Hippocampal formation (tissue), 2 donors: ENCODE measurements at regions not wholly inside any gene's neighbourhood (a gene's known extent, or its start where the extent isn't known, plus 50 kb on each side); places are given as distances from the start of the nearest gene placed in this dataset.

Source experiments
- DNase-seq, 2 donors: peaks; one replicate each; lab custom pipeline; 2025; lab: John Stamatoyannopoulos, UW

DNA sequence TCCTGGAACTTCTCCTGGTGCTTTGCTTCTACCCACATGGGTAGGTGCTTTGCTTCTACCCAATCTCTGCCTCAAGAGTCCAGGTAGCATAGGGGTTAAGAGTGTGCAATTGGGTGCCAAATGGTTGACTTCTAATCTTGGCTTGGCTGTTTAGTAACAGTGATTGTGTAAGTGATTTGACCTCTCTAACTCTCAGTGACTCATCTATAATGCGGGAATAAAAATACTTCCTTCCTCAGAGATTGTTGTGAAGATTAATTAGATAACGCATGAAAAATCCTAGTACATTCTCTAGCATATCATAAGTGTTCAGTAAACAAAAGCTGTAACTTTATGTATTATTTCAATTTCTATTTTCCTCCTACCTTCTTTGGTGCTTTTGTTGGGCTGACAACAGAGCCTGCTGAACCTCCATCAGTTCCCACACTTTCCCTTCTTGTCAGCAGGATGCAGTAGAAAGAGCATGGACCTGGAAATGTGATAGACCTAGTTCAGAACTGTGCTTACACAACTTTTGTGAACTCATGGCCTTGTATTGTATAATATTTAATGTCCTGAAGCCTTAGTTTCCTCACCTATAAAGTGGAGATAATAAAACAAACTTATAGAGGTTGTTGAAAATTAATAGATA is 72.9 kb upstream of the SMIM36 start:
- DNase-seq, result no peak

DNA sequence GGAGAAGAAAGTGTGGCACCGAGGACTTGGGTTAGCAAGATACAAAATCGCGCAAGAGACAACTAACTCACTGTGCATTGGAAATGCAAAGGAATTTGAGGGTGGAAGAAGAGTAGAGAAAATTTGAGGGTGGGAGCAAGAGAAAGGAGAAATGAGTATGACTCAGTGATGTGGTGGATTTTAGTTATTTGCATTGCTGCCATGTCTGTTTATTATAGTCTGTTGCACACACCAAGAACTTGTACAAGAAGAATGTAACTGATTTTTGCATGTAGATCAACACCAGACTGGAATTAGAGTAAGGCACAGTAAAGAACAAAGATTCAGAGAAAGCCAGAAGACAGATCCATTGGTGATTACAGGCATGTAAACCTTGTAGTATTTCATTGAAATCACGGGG is 71.6 kb upstream of the SMIM36 start:
- DNase-seq, result no peak

DNA sequence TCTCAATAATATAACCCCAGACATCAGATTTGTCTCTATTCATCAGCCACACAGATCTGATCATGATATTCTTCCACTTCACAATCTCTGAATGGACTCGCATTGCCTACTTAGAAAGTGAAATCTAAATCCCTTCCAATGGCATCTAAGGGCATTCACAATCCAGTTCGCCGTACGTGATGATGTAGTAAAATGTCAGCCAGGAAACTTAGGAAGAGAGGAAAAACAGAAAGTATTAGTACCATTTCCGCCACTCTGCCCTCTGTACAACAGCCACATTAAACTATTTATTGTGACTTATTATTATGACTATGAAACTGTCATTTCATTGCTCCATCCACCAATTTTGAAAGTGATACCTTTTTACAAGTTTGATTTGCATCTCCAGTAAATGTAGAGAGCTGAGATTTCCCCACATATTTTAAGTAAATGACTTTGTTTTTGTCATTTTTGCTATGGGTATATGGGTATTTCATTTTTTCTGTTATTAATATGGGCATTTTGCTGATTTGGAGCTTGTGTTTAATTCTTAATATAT is 69.4 kb upstream of the SMIM36 start:
- no peak for DNase-seq

- DNase-seq, result no peak
Measured at GRCh38 chr17:55577687-55578086, 66.4 kb upstream of the SMIM36 start.

GRCh38 chr17:55576996-55577586 is 65.8 kb upstream of the SMIM36 start:
- DNase-seq, result no peak

GRCh38 chr17:55576237-55576995 is 65.2 kb upstream of the SMIM36 start:
- no peak for DNase-seq

DNA sequence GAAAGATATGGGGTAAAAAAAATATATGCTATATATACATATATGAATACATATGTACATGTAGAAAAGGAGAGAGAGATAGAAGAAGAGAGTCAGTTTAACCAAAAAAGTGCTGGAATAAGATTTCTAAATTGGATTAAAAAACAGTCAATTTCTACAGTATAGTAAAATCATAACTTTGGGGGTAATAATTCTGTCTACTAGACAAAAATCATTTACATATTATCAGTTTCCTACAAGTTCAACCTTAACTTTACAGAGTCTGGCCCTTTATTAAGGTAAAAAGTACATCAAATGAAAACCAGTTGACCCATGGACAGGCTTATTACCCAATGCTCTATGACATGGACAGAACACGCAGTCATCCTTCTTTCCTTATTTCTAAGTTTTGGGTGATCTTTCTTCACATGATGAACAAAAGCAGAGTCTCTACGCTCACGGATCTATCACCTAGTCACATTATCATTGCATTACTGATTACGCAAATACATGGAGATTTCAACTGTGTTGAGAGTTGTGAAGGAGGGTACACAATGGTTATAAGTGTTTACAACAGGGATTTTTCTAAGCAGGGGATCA is 63.9 kb upstream of the SMIM36 start:
- no peak for DNase-seq

DNA sequence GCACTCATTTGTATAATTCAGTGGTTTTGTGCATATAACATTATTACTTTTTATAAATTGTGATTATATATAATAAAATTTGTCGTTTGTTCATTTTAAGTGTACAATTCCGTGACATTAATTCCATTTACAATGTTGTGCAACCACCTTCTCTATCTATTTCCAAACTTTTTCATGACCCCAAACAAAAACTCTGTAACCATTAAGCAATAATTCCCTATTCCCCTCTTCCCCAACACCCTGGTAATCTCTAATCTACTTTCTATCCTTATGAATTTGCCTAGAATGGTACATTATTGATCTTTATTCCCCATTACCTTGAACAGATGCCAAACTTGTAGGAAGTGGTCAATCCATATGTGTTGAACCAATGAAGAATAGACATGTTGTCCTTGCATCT is 61.3 kb upstream of the SMIM36 start:
- DNase-seq, result no peak

- no peak for DNase-seq
Measured at GRCh38 chr17:55572139-55572538, 60.9 kb upstream of the SMIM36 start.

- DNase-seq, result no peak
Measured at GRCh38 chr17:55571095-55571494, 59.8 kb upstream of the SMIM36 start.

DNA sequence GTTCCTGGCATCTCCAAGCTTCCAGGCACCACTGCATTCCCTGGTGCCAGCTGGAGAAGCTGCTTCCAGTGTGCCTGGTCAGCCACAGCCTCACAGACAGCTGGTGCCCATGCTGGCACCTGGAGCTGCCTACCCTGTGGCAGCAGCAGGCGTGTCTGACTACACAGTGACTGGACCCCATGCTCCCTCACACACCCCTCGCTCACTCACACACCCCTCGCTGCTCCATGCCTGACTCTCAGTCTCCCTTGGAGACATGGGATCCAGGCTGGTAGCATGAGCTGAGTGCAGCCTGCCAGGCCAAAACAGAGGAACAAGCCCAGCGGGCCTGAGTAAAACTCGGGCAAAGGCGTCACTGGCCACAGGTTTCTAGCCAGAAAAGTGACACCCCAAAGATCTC is 59.1 kb upstream of the SMIM36 start:
- DNase-seq, result no peak

DNA sequence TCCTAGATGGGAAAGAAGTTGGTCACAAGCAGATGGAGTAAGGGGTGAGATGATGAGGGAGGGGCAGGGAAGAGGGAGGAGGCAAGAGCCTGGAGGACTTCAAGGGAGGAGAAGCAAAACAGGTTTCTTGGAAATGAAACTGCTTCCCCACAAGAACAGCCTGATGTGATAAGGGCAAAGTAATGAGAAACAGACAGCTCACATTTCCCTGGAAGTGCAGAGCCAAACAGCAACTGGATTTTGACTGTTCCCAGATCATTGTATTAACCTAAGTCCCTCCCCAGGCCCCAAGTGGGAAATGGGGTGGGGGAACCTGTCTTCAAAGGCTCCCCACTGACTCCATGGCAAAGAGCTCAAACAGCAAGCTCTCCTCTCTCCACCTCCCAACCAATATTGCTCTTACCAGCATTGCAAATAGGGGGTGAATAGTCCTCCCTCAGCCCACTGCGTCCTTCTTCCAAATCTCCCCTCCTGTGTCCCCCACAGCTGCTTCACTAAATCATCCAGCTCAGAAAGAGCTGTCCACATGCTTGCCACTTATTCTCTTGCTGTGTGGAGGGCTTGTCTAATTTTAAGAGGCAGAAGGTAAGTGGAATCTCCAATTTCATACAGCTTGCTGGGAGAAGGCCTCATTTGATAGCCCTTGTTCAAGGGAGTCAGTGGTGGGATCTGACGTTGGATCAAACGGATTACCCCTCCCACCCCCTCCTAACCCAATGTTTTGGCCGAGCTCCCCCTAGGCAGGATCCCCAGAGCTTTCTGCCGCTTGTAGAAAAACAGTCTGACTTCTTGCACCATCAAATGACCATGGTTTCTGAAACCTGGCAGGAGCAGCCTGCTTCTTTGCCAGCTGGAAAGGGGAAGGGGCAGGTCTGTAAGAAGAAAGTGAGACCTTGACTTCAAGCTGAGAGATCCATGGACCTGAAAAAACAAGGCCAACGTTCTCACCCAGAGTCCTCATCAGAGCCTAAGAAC is 56.3 kb upstream of the SMIM36 start:
- DNase-seq, result no peak

DNA sequence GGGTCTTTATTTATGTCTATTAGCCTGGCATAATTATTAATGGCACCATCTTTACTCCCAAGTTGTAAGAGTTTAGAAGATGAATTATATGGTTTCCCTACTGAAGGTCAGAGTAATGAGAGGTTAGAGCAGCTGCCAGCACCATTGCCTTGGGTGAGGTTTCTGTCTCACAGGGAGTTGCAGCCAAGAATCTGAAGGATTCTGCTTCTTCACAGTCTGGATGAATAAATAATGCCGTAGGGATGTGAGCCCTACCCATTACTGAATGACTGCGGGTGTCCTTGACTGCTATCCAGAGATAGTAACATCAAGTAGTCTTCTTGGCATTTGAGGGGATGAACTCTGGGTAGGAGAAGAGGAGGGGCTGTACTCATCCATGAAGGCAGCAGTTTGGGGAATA is 52.8 kb upstream of the SMIM36 start:
- no peak for DNase-seq

DNA sequence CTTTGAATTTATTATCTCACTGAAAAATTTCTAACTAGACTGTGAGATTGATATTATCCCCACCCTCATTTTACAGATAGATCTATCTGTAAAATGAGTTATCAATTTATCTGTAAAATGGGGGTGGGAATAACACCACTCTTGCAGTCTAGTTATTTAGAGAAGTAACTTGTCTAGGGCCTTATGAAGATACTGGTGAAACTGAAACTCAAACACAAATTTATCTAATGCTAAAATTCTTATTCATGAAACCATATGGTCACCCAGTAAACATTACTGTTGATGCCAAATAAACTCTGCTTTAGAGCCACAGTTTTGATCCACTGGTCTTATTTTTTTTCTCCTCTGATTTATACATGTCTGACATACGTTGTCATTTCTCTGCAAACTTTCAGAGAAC is 52.1 kb upstream of the SMIM36 start:
- DNase-seq, result no peak

GRCh38 chr17:55561973-55562495 is 50.8 kb upstream of the SMIM36 start:
- no peak for DNase-seq

DNA sequence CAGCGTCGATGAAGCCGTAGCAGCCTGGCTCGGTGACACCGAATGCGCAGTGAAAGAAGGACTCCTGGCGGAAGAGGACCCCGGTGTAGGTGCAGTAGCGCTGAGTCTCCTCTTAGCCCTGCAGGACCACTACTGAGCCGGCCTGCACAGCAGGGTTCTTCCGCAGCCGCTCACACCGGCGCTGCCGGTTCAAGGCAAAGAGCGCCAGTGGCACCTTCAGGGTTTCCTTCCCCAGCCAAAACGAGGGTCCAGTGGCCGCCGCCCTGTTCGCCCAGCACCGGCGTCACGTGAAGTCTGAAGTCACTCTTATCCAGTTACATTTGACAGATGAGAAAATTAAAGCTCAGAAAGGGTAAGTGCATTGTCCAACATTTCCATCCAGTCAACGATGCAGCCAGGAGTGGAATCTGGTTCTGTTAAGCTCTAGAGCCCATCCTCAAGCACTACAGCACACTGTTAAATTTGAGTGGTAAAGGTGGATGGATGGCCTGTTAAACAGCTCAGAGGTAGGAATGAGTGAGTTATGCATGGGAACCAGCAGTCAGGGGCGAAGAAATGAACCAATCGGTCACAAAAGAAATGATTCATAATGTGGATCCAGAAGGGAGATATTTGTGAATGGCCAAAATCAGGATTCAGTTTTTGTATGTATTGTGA is 50.2 kb upstream of the SMIM36 start:
- DNase-seq, result no peak
